ENCODE measurements at regions not wholly inside any gene's neighbourhood (a gene's known extent, or its start where the extent isn't known, plus 50 kb on each side); places are given as distances from the start of the nearest gene placed in this dataset.

- TF ChIP-seq, protein P1, sequence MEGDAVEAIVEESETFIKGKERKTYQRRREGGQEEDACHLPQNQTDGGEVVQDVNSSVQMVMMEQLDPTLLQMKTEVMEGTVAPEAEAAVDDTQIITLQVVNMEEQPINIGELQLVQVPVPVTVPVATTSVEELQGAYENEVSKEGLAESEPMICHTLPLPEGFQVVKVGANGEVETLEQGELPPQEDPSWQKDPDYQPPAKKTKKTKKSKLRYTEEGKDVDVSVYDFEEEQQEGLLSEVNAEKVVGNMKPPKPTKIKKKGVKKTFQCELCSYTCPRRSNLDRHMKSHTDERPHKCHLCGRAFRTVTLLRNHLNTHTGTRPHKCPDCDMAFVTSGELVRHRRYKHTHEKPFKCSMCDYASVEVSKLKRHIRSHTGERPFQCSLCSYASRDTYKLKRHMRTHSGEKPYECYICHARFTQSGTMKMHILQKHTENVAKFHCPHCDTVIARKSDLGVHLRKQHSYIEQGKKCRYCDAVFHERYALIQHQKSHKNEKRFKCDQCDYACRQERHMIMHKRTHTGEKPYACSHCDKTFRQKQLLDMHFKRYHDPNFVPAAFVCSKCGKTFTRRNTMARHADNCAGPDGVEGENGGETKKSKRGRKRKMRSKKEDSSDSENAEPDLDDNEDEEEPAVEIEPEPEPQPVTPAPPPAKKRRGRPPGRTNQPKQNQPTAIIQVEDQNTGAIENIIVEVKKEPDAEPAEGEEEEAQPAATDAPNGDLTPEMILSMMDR (IDR thresholded peaks at IDR 0.05; ENCODE audit: low read depth, low read length, missing input control), result no peak
- TF ChIP-seq, protein P2, sequence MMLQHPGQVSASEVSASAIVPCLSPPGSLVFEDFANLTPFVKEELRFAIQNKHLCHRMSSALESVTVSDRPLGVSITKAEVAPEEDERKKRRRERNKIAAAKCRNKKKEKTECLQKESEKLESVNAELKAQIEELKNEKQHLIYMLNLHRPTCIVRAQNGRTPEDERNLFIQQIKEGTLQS (IDR thresholded peaks at IDR 0.05), result no peak
- TF ChIP-seq MAX (IDR thresholded peaks at IDR 0.05) (no peak), TAF1 (conservative IDR thresholded peaks at IDR 0.05) (no peak), JUND (IDR thresholded peaks at IDR 0.05) (no peak)
- TF ChIP-seq, protein P3, sequence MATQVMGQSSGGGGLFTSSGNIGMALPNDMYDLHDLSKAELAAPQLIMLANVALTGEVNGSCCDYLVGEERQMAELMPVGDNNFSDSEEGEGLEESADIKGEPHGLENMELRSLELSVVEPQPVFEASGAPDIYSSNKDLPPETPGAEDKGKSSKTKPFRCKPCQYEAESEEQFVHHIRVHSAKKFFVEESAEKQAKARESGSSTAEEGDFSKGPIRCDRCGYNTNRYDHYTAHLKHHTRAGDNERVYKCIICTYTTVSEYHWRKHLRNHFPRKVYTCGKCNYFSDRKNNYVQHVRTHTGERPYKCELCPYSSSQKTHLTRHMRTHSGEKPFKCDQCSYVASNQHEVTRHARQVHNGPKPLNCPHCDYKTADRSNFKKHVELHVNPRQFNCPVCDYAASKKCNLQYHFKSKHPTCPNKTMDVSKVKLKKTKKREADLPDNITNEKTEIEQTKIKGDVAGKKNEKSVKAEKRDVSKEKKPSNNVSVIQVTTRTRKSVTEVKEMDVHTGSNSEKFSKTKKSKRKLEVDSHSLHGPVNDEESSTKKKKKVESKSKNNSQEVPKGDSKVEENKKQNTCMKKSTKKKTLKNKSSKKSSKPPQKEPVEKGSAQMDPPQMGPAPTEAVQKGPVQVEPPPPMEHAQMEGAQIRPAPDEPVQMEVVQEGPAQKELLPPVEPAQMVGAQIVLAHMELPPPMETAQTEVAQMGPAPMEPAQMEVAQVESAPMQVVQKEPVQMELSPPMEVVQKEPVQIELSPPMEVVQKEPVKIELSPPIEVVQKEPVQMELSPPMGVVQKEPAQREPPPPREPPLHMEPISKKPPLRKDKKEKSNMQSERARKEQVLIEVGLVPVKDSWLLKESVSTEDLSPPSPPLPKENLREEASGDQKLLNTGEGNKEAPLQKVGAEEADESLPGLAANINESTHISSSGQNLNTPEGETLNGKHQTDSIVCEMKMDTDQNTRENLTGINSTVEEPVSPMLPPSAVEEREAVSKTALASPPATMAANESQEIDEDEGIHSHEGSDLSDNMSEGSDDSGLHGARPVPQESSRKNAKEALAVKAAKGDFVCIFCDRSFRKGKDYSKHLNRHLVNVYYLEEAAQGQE (IDR thresholded peaks at IDR 0.05), result no peak
Measured at GRCh38 chr4:183017962-183018361, 81.1 kb upstream of the WWC2 start.
